ENCODE measurements at regions not wholly inside any gene's neighbourhood (a gene's known extent, or its start where the extent isn't known, plus 50 kb on each side); places are given as distances from the start of the nearest gene placed in this dataset.

- no peak for TF ChIP-seq ELF4 (CRISPR knock-in tag; IDR thresholded peaks at IDR 0.05; ENCODE audit: borderline replicate concordance)
- no peak for TF ChIP-seq TAF1 (CRISPR knock-in tag; IDR thresholded peaks at IDR 0.05)
- no peak for TF ChIP-seq CTCF (CRISPR knock-in tag; IDR thresholded peaks at IDR 0.05)
- TF ChIP-seq ZBTB20 (CRISPR knock-in tag; IDR thresholded peaks at IDR 0.05; ENCODE audit: borderline replicate concordance, low read depth), result no peak
- TF ChIP-seq U2AF1 (optimal IDR thresholded peaks at IDR 0.05; ENCODE audit: low read depth, low read length), result no peak
Measured at GRCh38 chr1:183730107-183730724, 74.7 kb upstream of the RGL1 start.

All from HepG2 (cell line).